T47D (cell line): ENCODE measurements at regions not wholly inside any gene's neighbourhood (a gene's known extent, or its start where the extent isn't known, plus 50 kb on each side); places are given as distances from the start of the nearest gene placed in this dataset.

Experiments
- DNase-seq, 2 experiments: peaks; one replicate each; pipeline versions ENCODE4 v3.0.0 to v3.0.0-alpha.2; 2011 to 2012; ENCODE audit warnings: low read depth in 1 of 2, low spot score in 1 of 2
- JUND ChIP-seq: IDR thresholded peaks from 2 replicates; pipeline ENCODE4 v1.6.1; 2012; ENCODE audit warnings: low read depth
- in situ Hi-C: cut with HindIII; loops from 2 replicates; pipeline ENCODE4 v1.10.0; 2016; ENCODE audit warnings: low sequenced_read_pairs, low pct_unique_long_range_greater_than_20kb

- TF ChIP-seq JUND: no peak
- in situ Hi-C loops: no loop called here
- DNase-seq: no peak
Measured at GRCh38 chr13:33999811-34000605, 182.1 kb downstream of the RFC3 start.

- TF ChIP-seq JUND: no peak
- no peak for DNase-seq
- in situ Hi-C loops: no loop called here
Measured at GRCh38 chr13:34000955-34001354, 183.0 kb downstream of the RFC3 start.

- no peak for DNase-seq
- in situ Hi-C loops: no loop called here
- TF ChIP-seq JUND: no peak
Measured at GRCh38 chr13:34001389-34001788, 183.4 kb downstream of the RFC3 start.

GRCh38 chr13:34002141-34002540 lies 184.2 kb downstream of the RFC3 start:
- in situ Hi-C loops: no loop called here
- DNase-seq: no peak
- TF ChIP-seq JUND: no peak

GRCh38 chr13:34002924-34003323 lies 185.0 kb downstream of the RFC3 start:
- TF ChIP-seq JUND: no peak
- no peak for DNase-seq
- in situ Hi-C loops: no loop called here

GRCh38 chr13:34003656-34004055 lies 185.7 kb downstream of the RFC3 start:
- TF ChIP-seq JUND: no peak
- DNase-seq: no peak

GRCh38 chr13:34004676-34005075 lies 186.7 kb downstream of the RFC3 start:
- in situ Hi-C loops: no loop called here
- DNase-seq: no peak
- TF ChIP-seq JUND: no peak

More at GRCh38 chr13:34003656-34004055, 185.7 kb downstream of the RFC3 start:
- in situ Hi-C loops: no loop called here

- DNase-seq: no peak
- no peak for TF ChIP-seq JUND
- in situ Hi-C loops: no loop called here
Measured at GRCh38 chr13:34006011-34006410, 188.1 kb downstream of the RFC3 start.

GRCh38 chr13:34011552-34012085 lies 193.7 kb downstream of the RFC3 start:
- DNase-seq: peak in 1 of 2 experiments; percentile 7
- in situ Hi-C loops: no loop called here
- TF ChIP-seq JUND: no peak

GRCh38 chr13:34012382-34012781 lies 194.4 kb downstream of the RFC3 start:
- in situ Hi-C loops: no loop called here
- no peak for DNase-seq
- TF ChIP-seq JUND: no peak

GRCh38 chr13:34013061-34013460 lies 195.1 kb downstream of the RFC3 start:
- peak in 1 of 2 experiments; percentile 52 for DNase-seq

GRCh38 chr13:34017231-34017630 lies 199.3 kb downstream of the RFC3 start:
- in situ Hi-C loops: no loop called here
- DNase-seq: no peak
- TF ChIP-seq JUND: no peak

More at GRCh38 chr13:34013061-34013460, 195.1 kb downstream of the RFC3 start:
- TF ChIP-seq JUND: no peak
- in situ Hi-C loops: no loop called here

- in situ Hi-C loops: no loop called here
- DNase-seq: no peak
- TF ChIP-seq JUND: no peak
Measured at GRCh38 chr13:34019870-34020269, 201.9 kb downstream of the RFC3 start.
